ENCODE measurements at regions not wholly inside any gene's neighbourhood (a gene's known extent, or its start where the extent isn't known, plus 50 kb on each side); places are given as distances from the start of the nearest gene placed in this dataset.

DNA sequence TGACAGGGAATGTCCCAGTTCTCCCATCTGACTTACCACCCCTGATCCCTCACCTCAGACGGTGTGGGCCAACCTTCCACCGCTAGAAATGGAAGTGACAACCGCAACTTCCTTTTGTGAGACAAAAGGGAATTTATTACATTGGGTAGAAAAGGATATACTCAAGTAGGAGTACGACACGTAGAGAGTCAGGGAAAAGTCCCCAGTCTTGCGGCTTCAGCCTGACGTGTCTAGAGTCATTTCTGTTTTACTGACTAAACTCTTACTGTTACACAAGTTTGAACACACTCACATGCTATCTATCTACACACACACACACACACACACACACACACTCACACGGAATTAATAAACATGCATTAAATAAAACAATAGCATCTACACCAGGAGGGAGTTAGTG is 178.9 kb downstream of the COPRS start:
- TF ChIP-seq POLR2AphosphoS5 (IDR thresholded peaks at IDR 0.05; ENCODE audit: low read depth, low read length), result no peak
- no peak for TF ChIP-seq FOXP2 (optimal IDR thresholded peaks at IDR 0.05; ENCODE audit: borderline replicate concordance, extremely low read depth, extremely low read length, insufficient read depth)
- no peak for TF ChIP-seq SIN3A (IDR thresholded peaks at IDR 0.05; ENCODE audit: borderline replicate concordance, insufficient read depth, low read length)
- TF ChIP-seq TAF1 (IDR thresholded peaks at IDR 0.05; ENCODE audit: borderline replicate concordance, insufficient read depth, low read length), result no peak
- TF ChIP-seq, protein P1, sequence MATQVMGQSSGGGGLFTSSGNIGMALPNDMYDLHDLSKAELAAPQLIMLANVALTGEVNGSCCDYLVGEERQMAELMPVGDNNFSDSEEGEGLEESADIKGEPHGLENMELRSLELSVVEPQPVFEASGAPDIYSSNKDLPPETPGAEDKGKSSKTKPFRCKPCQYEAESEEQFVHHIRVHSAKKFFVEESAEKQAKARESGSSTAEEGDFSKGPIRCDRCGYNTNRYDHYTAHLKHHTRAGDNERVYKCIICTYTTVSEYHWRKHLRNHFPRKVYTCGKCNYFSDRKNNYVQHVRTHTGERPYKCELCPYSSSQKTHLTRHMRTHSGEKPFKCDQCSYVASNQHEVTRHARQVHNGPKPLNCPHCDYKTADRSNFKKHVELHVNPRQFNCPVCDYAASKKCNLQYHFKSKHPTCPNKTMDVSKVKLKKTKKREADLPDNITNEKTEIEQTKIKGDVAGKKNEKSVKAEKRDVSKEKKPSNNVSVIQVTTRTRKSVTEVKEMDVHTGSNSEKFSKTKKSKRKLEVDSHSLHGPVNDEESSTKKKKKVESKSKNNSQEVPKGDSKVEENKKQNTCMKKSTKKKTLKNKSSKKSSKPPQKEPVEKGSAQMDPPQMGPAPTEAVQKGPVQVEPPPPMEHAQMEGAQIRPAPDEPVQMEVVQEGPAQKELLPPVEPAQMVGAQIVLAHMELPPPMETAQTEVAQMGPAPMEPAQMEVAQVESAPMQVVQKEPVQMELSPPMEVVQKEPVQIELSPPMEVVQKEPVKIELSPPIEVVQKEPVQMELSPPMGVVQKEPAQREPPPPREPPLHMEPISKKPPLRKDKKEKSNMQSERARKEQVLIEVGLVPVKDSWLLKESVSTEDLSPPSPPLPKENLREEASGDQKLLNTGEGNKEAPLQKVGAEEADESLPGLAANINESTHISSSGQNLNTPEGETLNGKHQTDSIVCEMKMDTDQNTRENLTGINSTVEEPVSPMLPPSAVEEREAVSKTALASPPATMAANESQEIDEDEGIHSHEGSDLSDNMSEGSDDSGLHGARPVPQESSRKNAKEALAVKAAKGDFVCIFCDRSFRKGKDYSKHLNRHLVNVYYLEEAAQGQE (IDR thresholded peaks at IDR 0.05; ENCODE audit: insufficient read depth in 1 of 2, low read depth in 2 of 2, low read length in 2 of 2), result no peak

DNA sequence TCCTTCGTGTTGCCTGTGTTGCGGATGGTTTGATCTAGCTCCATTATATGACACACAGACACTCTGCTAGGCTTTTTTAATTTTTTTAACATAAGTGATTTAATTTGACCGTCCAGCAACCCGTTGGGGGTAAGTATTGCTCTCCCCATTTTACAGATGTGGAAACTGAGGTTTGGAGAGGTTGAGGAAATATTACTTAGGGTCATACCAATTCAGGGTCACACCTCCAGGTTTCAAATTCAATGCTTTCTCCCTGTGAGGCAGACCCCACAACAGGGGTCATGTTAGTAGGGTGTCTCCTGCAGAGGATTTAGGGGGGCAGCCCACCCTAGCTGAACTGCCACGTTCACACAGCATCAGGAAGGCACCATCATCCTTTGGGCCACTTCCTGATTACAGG is 179.4 kb downstream of the COPRS start:
- TF ChIP-seq, protein P1 (IDR thresholded peaks at IDR 0.05; ENCODE audit: insufficient read depth in 1 of 2, low read depth in 2 of 2, low read length in 2 of 2), result no peak
- TF ChIP-seq TAF1 (IDR thresholded peaks at IDR 0.05; ENCODE audit: borderline replicate concordance, insufficient read depth, low read length), result no peak
- no peak for TF ChIP-seq FOXP2 (optimal IDR thresholded peaks at IDR 0.05; ENCODE audit: borderline replicate concordance, extremely low read depth, extremely low read length, insufficient read depth)
- no peak for TF ChIP-seq SIN3A (IDR thresholded peaks at IDR 0.05; ENCODE audit: borderline replicate concordance, insufficient read depth, low read length)
- TF ChIP-seq POLR2AphosphoS5 (IDR thresholded peaks at IDR 0.05; ENCODE audit: low read depth, low read length), result no peak

DNA sequence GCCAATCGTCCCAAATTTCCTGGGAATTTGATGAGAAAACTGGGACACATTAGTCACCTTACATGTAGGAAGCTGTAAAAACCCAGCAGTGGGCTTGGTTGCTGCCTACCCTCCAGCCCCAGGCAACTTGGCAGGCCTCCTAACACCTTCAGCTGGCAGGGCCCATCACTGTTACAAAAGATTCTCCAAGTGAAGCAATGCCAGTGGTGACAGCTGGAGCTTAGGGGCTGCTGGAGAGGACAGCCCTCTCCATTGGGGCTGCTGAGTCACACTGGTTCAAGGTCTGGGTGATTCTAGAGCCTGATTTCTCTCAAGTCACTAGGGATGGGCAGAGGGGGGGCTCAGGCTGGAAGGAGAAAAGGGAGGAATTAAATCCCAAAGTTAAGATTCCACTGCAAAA is 180.6 kb downstream of the COPRS start:
- no peak for TF ChIP-seq POLR2AphosphoS5 (IDR thresholded peaks at IDR 0.05; ENCODE audit: low read depth, low read length)
- no peak for TF ChIP-seq SIN3A (IDR thresholded peaks at IDR 0.05; ENCODE audit: borderline replicate concordance, insufficient read depth, low read length)
- TF ChIP-seq FOXP2 (optimal IDR thresholded peaks at IDR 0.05; ENCODE audit: borderline replicate concordance, extremely low read depth, extremely low read length, insufficient read depth), result no peak
- no peak for TF ChIP-seq TAF1 (IDR thresholded peaks at IDR 0.05; ENCODE audit: borderline replicate concordance, insufficient read depth, low read length)

DNA sequence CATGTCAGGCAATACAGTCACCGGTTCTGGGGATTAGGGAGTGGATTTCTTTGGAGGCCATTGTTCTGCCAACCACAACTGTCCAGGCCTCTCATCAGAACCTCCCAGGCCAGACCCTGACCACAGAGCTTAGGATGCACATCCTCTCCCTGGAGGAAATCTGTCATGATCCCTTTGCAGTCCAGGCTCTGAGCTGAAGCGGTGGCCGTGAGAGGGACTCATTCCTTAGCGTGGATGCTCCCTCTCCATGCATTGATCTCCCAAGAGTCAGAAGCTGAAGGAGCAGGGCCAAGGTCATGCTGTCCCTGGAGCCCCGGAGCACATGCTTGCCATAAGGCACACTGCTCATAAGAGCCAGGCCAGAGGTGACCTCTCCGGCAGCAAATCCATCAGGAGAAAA is 181.4 kb downstream of the COPRS start:
- TF ChIP-seq, protein P1 (IDR thresholded peaks at IDR 0.05; ENCODE audit: insufficient read depth in 1 of 2, low read depth in 2 of 2, low read length in 2 of 2), result no peak
- TF ChIP-seq POLR2AphosphoS5 (IDR thresholded peaks at IDR 0.05; ENCODE audit: low read depth, low read length), result no peak
- TF ChIP-seq TAF1 (IDR thresholded peaks at IDR 0.05; ENCODE audit: borderline replicate concordance, insufficient read depth, low read length), result no peak
- TF ChIP-seq FOXP2 (optimal IDR thresholded peaks at IDR 0.05; ENCODE audit: borderline replicate concordance, extremely low read depth, extremely low read length, insufficient read depth), result no peak
- no peak for TF ChIP-seq SIN3A (IDR thresholded peaks at IDR 0.05; ENCODE audit: borderline replicate concordance, insufficient read depth, low read length)

- TF ChIP-seq TAF1 (IDR thresholded peaks at IDR 0.05; ENCODE audit: borderline replicate concordance, insufficient read depth, low read length) (no peak), FOXP2 (optimal IDR thresholded peaks at IDR 0.05; ENCODE audit: borderline replicate concordance, extremely low read depth, extremely low read length, insufficient read depth) (no peak), SIN3A (IDR thresholded peaks at IDR 0.05; ENCODE audit: borderline replicate concordance, insufficient read depth, low read length) (no peak), POLR2AphosphoS5 (IDR thresholded peaks at IDR 0.05; ENCODE audit: low read depth, low read length) (no peak)
- TF ChIP-seq, protein P1 (IDR thresholded peaks at IDR 0.05; ENCODE audit: insufficient read depth in 1 of 2, low read depth in 2 of 2, low read length in 2 of 2), result no peak
Observed at GRCh38 chr17:31677036-31677435, 182.0 kb downstream of the COPRS start.
